SU-DHL-6 (cell line): ENCODE measurements at regions not wholly inside any gene's neighbourhood (a gene's known extent, or its start where the extent isn't known, plus 50 kb on each side); places are given as distances from the start of the nearest gene placed in this dataset.

ENCODE experiments used
- H2AFZ ChIP-seq: fragments of 200-600 bp; sonication (generic); 2 replicates; pipeline ENCODE4 v1.6.1; 2014; ENCODE audit warnings: low read depth, mild to moderate bottlenecking, moderate library complexity, mixed read lengths, antibody characterized with exemption, low read length; ENCODE audit not compliant: severe bottlenecking
- H3F3A ChIP-seq: fragments of 200-600 bp; shearing (Covaris generic); 2 replicates; pipeline ENCODE4 v1.6.0; 2016; ENCODE audit warnings: antibody characterized with exemption, mild to moderate bottlenecking; ENCODE audit not compliant: insufficient read depth
- H3K27ac ChIP-seq: fragments of 200-600 bp; sonication (generic); 2 replicates; pipeline ENCODE4 v1.5.1; 2016; ENCODE audit warnings: low read depth, mild to moderate bottlenecking, low read length, moderate library complexity, mixed read lengths
- H3K27me3 ChIP-seq: fragments of 200-600 bp; sonication (generic), shearing (Covaris generic); 2 replicates; pipeline ENCODE4 v1.6.0; 2014; ENCODE audit warnings: mild to moderate bottlenecking, low read length
- H3K36me3 ChIP-seq: fragments of 200-600 bp; sonication (generic); 2 replicates; pipeline ENCODE4 v1.6.1; 2014; ENCODE audit warnings: mild to moderate bottlenecking, low read length, mixed read lengths
- H3K4me2 ChIP-seq: fragments of 300-600, 200-600 bp; shearing (Covaris generic), sonication (generic); 2 replicates; pipeline ENCODE4 v1.6.0; 2014; ENCODE audit warnings: low read length, low read depth, mild to moderate bottlenecking; ENCODE audit not compliant: poor library complexity, severe bottlenecking
- H3K4me3 ChIP-seq: fragments of 200-600 bp; sonication (generic); 2 replicates; pipeline ENCODE4 v1.5.1; 2014; ENCODE audit warnings: antibody characterized with exemption, low read length, mild to moderate bottlenecking, mixed read lengths; ENCODE audit not compliant: insufficient read depth, poor library complexity, severe bottlenecking
- H3K79me2 ChIP-seq: fragments of 200-600 bp; sonication (generic); 2 replicates; pipeline ENCODE4 v1.6.1; 2014; ENCODE audit warnings: mild to moderate bottlenecking, low read length, moderate library complexity; ENCODE audit not compliant: insufficient read depth
- H3K9ac ChIP-seq: fragments of 200-600 bp; sonication (generic); 2 replicates; pipeline ENCODE4 v1.7.0; 2014; ENCODE audit warnings: mild to moderate bottlenecking, low read length
- H3K9me2 ChIP-seq: fragments of 200-600 bp; sonication (generic); replicated peaks from 2 replicates; pipeline ENCODE4 v1.6.1; 2014; ENCODE audit warnings: low read length; ENCODE audit not compliant: insufficient read depth
- H3K9me3 ChIP-seq: fragments of 200-600 bp; sonication (generic); 2 replicates; pipeline ENCODE4 v1.6.1; 2014; ENCODE audit warnings: low read length, mixed read lengths; ENCODE audit not compliant: insufficient read depth
- H4K20me1 ChIP-seq: fragments of 200-600 bp; sonication (generic); 2 replicates; pipeline ENCODE4 v1.6.1; 2014; ENCODE audit warnings: low read depth, mild to moderate bottlenecking, antibody characterized with exemption, low read length, moderate library complexity, mixed read lengths
- EZH2phosphoT487 ChIP-seq: fragments of 200-600 bp; sonication (generic), shearing (Covaris generic); conservative IDR thresholded peaks from 2 replicates; pipeline ENCODE4 v1.6.1; 2018; ENCODE audit warnings: mild to moderate bottlenecking, antibody characterized with exemption, low read length, moderate library complexity, mixed read lengths
- TF ChIP-seq, protein P1 (sequence below): fragments of 200-600 bp; sonication (generic); IDR thresholded peaks from one replicate; pipeline ENCODE4 v1.5.1; 2017; ENCODE audit warnings: antibody characterized with exemption, mild to moderate bottlenecking, low read length, moderate library complexity; ENCODE audit not compliant: insufficient read depth, poor library complexity, severe bottlenecking

DNA sequence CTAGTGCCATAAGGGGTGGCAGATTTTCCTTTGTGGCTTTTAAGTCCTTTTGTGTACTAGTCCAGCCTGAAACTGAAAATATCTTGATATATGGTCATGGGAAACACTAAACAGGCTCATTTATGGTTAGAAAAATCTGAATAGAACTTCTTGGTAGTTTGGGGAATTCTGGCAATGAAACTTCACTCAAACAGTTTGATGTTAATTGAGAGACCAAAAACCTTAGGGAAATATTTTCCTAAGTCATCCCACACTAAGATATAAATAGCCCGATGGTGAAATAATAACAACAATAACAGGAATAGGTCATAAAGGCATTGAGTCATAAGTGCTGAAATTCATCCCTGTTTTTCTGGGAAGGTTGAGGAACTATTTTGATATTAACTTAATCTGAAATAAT, 146.2 kb upstream of the SMLR1 start:
- H3K79me2 ChIP-seq, result no peaks in the 10 kb centered on the region
- no peak overlapping the region for H3K4me2 ChIP-seq
- H3F3A ChIP-seq, result no peaks in the 10 kb centered on the region
- H2AFZ ChIP-seq, result no peak overlapping the region
- H3K9me3 ChIP-seq, result no peaks in the 10 kb centered on the region
- no peaks in the 10 kb centered on the region for H3K36me3 ChIP-seq
- H3K4me3 ChIP-seq, result no peak overlapping the region
- no peak overlapping the region for H3K9ac ChIP-seq
- no peak for TF ChIP-seq EZH2phosphoT487
- TF ChIP-seq, protein P1, sequence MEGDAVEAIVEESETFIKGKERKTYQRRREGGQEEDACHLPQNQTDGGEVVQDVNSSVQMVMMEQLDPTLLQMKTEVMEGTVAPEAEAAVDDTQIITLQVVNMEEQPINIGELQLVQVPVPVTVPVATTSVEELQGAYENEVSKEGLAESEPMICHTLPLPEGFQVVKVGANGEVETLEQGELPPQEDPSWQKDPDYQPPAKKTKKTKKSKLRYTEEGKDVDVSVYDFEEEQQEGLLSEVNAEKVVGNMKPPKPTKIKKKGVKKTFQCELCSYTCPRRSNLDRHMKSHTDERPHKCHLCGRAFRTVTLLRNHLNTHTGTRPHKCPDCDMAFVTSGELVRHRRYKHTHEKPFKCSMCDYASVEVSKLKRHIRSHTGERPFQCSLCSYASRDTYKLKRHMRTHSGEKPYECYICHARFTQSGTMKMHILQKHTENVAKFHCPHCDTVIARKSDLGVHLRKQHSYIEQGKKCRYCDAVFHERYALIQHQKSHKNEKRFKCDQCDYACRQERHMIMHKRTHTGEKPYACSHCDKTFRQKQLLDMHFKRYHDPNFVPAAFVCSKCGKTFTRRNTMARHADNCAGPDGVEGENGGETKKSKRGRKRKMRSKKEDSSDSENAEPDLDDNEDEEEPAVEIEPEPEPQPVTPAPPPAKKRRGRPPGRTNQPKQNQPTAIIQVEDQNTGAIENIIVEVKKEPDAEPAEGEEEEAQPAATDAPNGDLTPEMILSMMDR, result no peak
- no peaks in the 10 kb centered on the region for H3K9me2 ChIP-seq
- H3K27me3 ChIP-seq, result no peaks in the 10 kb centered on the region
- no peaks in the 10 kb centered on the region for H4K20me1 ChIP-seq
- no peak overlapping the region for H3K27ac ChIP-seq

DNA sequence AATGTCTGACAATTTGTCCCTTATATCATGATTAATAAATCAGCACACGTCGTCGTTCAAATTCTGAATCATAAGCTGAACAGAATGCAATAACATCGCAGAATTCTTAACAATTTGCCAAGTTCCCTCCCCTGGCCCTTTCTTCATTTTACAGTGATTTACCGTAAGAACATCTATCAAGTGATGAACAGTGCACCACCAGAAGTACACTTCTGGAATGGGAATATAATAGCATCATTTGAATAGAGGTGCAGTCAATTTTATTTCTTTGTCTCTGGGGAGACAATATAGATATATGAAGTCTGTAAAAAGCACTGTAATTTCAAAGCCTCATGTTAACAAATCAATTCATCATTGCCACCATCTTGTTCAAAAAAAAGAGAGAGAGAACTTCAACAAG, 145.1 kb upstream of the SMLR1 start:
- H3K9me3 ChIP-seq, result no peaks in the 10 kb centered on the region
- no peaks in the 10 kb centered on the region for H3K79me2 ChIP-seq
- H3K27me3 ChIP-seq, result no peaks in the 10 kb centered on the region
- H3K4me2 ChIP-seq, result no peak overlapping the region
- no peaks in the 10 kb centered on the region for H3F3A ChIP-seq
- H3K27ac ChIP-seq, result no peak overlapping the region
- H3K9ac ChIP-seq, result no peak overlapping the region
- no peaks in the 10 kb centered on the region for H3K9me2 ChIP-seq
- no peak overlapping the region for H2AFZ ChIP-seq
- no peaks in the 10 kb centered on the region for H3K36me3 ChIP-seq
- no peak overlapping the region for H3K4me3 ChIP-seq
- H4K20me1 ChIP-seq, result no peaks in the 10 kb centered on the region
- no peak for TF ChIP-seq EZH2phosphoT487
- TF ChIP-seq, protein P1, result no peak

DNA sequence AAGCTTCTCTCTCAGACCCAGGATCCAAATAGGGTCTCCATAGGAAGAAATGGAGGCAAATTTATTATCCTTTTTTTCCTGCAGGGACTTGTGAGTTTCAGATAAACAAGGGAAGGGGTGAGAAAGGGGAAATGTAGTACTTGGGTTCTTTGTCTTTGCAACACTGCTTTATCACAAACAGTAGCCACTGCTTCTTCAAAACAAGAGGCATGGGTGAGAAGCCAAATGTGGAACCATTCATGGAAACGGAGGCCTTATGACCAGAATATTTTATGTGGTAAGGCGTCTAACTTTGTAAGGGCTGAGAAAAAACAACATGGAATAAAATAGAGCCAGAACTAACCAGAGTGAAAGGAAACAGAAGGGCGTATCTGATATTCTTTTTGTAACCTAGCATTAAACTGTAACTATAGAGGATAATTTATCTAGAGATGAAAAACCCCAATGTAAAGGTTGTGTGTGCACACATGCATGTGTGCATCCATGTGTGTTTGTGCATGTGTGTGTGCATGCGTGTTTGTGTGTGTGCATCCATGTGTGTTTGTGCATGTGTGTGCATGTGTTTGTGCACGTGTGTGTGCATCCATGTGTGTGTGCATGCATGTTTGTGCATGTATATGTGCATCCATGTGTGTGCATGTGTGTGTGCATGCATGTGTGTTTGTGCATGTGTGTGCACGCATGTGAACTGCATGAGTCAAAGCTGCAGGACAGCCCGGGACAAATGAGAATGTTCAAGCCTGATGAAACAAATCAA, 143.3 kb upstream of the SMLR1 start:
- Histone ChIP-seq H4K20me1 (no peaks in the 10 kb centered on the region), H3K4me3 (no peak overlapping the region), H2AFZ (no peak overlapping the region), H3K36me3 (no peaks in the 10 kb centered on the region), H3K79me2 (no peaks in the 10 kb centered on the region), H3K9me3 (no peaks in the 10 kb centered on the region), H3K27ac (no peak overlapping the region), H3F3A (no peaks in the 10 kb centered on the region), H3K4me2 (no peak overlapping the region), H3K9ac (no peak overlapping the region), H3K27me3 (no peaks in the 10 kb centered on the region), H3K9me2 (no peaks in the 10 kb centered on the region)
- TF ChIP-seq EZH2phosphoT487, result no peak
- TF ChIP-seq, protein P1, result no peak
